ENCODE measurements at regions not wholly inside any gene's neighbourhood (a gene's known extent, or its start where the extent isn't known, plus 50 kb on each side); places are given as distances from the start of the nearest gene placed in this dataset.

DNA sequence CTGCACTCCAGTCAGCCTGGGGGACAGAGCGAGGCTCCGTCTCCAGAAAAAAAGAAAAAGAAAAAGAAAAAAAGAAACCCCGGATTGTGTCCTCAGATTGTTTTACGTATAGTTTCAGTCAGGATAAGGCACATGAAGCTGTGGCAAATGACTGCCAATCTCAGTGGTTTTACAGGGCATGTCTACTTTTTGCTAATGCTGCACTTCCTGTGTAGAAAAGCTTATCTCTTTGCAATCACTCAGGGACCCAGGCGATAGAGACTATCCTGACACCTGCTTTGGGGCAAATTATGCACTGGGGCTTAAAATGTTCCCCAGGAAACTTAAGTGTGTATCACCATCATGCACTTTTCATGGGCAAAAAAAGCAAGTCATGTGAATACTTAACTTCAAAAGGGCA is 103.7 kb upstream of the MEIS1 start:
- TF ChIP-seq, protein P1, sequence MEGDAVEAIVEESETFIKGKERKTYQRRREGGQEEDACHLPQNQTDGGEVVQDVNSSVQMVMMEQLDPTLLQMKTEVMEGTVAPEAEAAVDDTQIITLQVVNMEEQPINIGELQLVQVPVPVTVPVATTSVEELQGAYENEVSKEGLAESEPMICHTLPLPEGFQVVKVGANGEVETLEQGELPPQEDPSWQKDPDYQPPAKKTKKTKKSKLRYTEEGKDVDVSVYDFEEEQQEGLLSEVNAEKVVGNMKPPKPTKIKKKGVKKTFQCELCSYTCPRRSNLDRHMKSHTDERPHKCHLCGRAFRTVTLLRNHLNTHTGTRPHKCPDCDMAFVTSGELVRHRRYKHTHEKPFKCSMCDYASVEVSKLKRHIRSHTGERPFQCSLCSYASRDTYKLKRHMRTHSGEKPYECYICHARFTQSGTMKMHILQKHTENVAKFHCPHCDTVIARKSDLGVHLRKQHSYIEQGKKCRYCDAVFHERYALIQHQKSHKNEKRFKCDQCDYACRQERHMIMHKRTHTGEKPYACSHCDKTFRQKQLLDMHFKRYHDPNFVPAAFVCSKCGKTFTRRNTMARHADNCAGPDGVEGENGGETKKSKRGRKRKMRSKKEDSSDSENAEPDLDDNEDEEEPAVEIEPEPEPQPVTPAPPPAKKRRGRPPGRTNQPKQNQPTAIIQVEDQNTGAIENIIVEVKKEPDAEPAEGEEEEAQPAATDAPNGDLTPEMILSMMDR (IDR thresholded peaks at IDR 0.05), result no peak
- no peak for TF ChIP-seq EZH2 (IDR thresholded peaks at IDR 0.05; ENCODE audit: borderline replicate concordance, insufficient read depth, low read depth, low read length, poor library complexity, severe bottlenecking)

All from B cell (primary cell).